Hepatocyte (in vitro differentiated cells): ENCODE measurements at regions not wholly inside any gene's neighbourhood (a gene's known extent, or its start where the extent isn't known, plus 50 kb on each side); places are given as distances from the start of the nearest gene placed in this dataset.

Source experiments
- EZH2 ChIP-seq: fragments of 200-600 bp; sonication (generic); IDR thresholded peaks from 2 replicates; pipeline ENCODE4 v1.6.1; 2016; ENCODE audit warnings: antibody characterized with exemption, mild to moderate bottlenecking, borderline replicate concordance
- TF ChIP-seq, protein P1 (sequence below): fragments of 200-600 bp; sonication (generic); IDR thresholded peaks from 2 replicates; pipeline ENCODE4 v1.5.1; 2016; ENCODE audit warnings: antibody characterized with exemption, mild to moderate bottlenecking; ENCODE audit not compliant: poor library complexity

- TF ChIP-seq, protein P1, sequence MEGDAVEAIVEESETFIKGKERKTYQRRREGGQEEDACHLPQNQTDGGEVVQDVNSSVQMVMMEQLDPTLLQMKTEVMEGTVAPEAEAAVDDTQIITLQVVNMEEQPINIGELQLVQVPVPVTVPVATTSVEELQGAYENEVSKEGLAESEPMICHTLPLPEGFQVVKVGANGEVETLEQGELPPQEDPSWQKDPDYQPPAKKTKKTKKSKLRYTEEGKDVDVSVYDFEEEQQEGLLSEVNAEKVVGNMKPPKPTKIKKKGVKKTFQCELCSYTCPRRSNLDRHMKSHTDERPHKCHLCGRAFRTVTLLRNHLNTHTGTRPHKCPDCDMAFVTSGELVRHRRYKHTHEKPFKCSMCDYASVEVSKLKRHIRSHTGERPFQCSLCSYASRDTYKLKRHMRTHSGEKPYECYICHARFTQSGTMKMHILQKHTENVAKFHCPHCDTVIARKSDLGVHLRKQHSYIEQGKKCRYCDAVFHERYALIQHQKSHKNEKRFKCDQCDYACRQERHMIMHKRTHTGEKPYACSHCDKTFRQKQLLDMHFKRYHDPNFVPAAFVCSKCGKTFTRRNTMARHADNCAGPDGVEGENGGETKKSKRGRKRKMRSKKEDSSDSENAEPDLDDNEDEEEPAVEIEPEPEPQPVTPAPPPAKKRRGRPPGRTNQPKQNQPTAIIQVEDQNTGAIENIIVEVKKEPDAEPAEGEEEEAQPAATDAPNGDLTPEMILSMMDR, result no peak
- no peak for TF ChIP-seq EZH2
Measured at GRCh38 chr18:54069729-54070128, 154.7 kb downstream of the MBD2 start.
